GM12891 (cell line): ENCODE measurements at regions not wholly inside any gene's neighbourhood (a gene's known extent, or its start where the extent isn't known, plus 50 kb on each side); places are given as distances from the start of the nearest gene placed in this dataset.

ENCODE experiments used
- DNase-seq: peaks from one replicate; pipeline ENCODE4 v3.0.0; 2011; ENCODE audit warnings: low spot score; ENCODE audit not compliant: insufficient read length
- FAIRE-seq: peaks from 2 replicates; lab custom pipeline; 2011; peaks lifted over from hg19 to GRCh38; lab: Jason Lieb, UNC
- PAX5 ChIP-seq: IDR thresholded peaks from 2 replicates; pipeline ENCODE4 v1.6.1; 2011; ENCODE audit warnings: low read length, moderate library complexity, mild to moderate bottlenecking; ENCODE audit not compliant: insufficient read depth, severe bottlenecking
- POLR2A ChIP-seq: IDR thresholded peaks from 2 replicates; pipeline ENCODE4 v1.6.1; 2011; ENCODE audit warnings: low read depth, low read length, control low read depth
- POLR2AphosphoS5 ChIP-seq: IDR thresholded peaks from 2 replicates; pipeline ENCODE4 v1.6.1; 2011; ENCODE audit warnings: low read depth, low read length, control low read depth
- POU2F2 ChIP-seq: IDR thresholded peaks from 2 replicates; pipeline ENCODE4 v1.6.1; 2011; ENCODE audit warnings: low read depth, mild to moderate bottlenecking, control low read depth, low read length, moderate library complexity
- SPI1 ChIP-seq: IDR thresholded peaks from 2 replicates; pipeline ENCODE4 v1.6.1; 2011; ENCODE audit warnings: low read depth, low read length, control low read depth
- TAF1 ChIP-seq: IDR thresholded peaks from 2 replicates; pipeline ENCODE4 v1.6.1; 2011; ENCODE audit warnings: low read depth, low read length, control low read depth

- DNase-seq (no peak), FAIRE-seq (no peak)
- no peak for TF ChIP-seq SPI1
Observed at GRCh38 chr12:24045816-24046257, 96.4 kb upstream of the SOX5 start.

DNA sequence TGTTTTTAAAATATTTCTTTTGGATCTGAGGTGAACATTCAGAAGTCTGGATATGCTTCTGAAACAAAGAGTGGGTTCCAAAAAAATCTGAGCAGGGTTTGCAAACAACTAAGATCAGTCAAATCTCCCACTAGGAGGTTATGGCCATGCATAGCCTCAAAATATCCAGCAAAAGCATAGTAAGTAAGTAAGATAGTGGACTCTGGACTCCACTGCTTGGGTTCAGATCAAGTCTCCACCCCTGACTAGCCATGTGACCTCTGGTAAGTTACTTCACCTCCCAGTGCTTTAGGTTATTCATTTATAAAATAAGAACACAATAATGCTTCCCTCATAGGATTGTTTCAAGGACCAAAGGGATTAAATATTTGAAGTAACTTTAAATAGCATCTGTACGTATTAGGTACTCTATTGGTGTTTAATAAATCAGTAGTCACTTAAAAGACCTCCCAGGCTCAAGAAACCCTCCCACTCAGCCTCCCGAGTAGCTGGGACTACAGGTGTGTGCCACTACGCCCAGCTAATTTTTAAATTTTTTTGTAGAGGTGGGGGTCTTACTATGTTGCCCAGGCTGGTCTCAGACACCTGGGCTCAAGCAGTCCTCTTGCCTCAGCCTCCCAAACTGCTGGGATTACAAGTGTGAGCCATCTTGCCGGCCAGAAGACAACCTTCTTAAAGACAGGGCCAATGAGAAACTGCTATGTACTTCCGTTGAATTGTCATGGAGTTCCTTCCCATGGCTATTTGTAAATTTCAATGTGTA is 95.7 kb upstream of the SOX5 start:
- DNase-seq (no peak), FAIRE-seq (no peak)
- TF ChIP-seq POLR2AphosphoS5 = no peak
- no peak for TF ChIP-seq POU2F2
- no peak for TF ChIP-seq POLR2A
- no peak for TF ChIP-seq PAX5
- no peak for TF ChIP-seq SPI1
- TF ChIP-seq TAF1 = no peak

- FAIRE-seq (no peak), DNase-seq (no peak)
- TF ChIP-seq TAF1 (no peak), PAX5 (no peak), POLR2A (no peak), SPI1 (no peak), POLR2AphosphoS5 (no peak), POU2F2 (no peak)
Observed at GRCh38 chr12:24042651-24043050, 93.2 kb upstream of the SOX5 start.

DNA sequence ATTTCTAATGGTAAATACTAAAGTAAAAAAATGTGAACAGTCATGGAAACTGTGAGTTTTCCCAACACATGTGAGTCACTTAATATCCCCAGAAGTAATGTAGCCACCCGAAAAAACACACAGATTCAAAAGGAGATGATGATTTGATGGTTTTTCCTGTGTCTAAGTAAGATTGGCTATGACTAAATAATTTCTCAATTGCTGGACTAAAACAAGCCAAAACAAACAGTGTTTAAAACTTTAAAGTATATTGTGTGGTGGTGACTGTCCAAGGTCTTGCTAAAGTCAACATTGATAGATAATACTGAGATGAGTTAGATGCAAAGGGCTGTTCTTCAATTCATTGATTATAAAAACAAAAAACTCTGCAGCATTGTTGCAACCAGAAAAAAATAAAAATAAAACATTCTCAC is 89.6 kb upstream of the SOX5 start:
- TF ChIP-seq POLR2AphosphoS5 (no peak), POU2F2 (no peak), SPI1 (no peak), POLR2A (no peak), PAX5 (no peak)
- FAIRE-seq = no peak
- DNase-seq = no peak

DNA sequence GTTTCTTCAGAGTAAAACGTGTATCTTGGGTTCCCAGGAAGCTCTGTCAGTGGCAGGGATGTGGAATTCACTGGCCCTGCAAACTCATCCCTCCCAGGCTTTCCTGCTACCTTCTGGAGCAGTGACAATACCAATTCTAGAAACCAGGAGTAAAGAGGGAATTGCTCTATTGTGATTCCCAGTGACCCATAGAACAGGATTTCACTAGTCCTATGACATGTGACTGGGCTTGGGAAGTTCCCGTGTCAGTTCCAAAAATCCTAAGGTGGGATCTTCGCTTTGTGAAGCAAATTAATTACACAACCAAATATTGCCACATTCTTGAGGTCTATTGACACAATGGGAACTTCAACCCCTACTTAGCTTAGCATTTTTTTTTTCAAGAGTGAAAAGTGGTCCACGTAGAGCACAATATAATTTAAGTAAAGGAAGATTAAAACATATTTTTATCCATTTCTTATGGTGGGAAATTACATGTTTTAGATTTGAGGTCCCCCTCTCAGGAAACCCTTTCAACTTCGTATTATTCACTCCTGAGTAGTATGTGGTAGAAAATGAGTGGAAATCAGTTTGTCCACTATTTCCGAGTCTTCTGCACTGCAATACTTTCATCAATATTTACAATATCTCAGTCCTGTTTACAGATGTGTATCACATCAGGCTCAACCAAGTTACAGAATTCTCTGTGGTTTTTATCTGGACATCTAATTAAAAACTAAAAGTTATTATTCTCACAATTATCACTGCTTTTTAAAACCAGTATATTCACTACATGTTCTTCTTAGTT is 88.9 kb upstream of the SOX5 start:
- DNase-seq (no peak), FAIRE-seq (no peak)
- TF ChIP-seq PAX5 (no peak), POLR2AphosphoS5 (no peak), SPI1 (no peak), POLR2A (no peak), TAF1 (no peak), POU2F2 (no peak)

DNA sequence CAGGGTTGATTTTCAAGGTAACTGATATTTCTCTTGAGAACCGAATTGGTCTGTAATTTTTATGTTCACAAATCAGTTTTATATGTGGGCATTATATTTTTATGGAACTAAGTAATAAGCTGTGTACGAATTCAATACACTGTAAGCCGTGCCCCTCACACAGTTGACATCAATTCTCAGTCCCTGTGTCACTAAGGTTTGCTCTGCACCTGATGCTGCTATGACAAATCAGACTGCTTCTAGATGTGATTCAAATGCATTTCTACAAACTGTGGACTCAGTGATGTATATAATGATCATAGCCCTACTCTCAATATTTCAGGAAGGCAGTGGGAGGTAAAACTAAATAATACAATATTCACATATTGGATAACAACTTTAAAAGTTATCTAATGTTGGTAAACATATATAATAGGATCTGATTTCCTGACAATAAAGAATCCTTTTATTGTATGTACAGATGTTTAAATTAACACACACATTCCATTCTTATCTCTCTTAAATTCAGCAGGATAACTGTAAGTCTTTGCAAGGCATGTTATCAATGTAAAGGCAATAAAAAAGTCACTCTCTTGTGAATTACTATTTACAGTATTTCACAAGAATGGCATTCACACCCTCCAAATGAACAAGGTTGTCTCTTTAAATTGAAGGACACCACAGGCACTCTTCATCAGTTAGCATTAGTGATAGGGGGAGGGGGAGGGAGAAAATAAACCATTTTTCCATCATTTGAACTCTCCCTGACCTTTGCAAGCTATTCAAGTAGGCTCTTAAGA is 87.2 kb upstream of the SOX5 start:
- TF ChIP-seq POU2F2 = no peak
- TF ChIP-seq POLR2A = no peak
- TF ChIP-seq TAF1 = no peak
- FAIRE-seq (no peak), DNase-seq (no peak)

GRCh38 chr12:24034894-24035293 is 85.4 kb upstream of the SOX5 start:
- DNase-seq (no peak), FAIRE-seq (no peak)
- TF ChIP-seq POLR2AphosphoS5 (no peak), TAF1 (no peak), POLR2A (no peak)

DNA sequence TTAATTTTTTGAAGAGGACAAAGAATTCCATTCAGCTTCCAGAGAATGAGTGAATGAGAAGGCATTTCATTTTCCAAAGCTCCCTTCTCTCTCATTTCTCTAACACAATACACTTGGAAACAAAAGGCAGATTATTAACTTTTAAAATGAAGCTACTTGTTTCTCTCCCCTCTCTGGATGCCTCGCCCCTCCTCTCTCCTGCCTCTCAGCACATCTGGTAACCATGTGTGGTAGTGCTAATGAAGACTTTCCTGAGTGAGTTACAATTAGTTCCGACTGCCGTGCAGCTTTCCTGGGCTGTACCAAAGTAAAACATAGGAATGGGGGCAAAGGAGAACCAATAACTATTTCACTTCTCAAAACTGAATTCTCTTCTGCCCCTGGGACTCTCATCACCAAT is 84.7 kb upstream of the SOX5 start:
- DNase-seq = no peak
- no peak for TF ChIP-seq POLR2AphosphoS5
- no peak for TF ChIP-seq POLR2A
- no peak for TF ChIP-seq SPI1
- no peak for TF ChIP-seq TAF1
- TF ChIP-seq PAX5 = no peak
- TF ChIP-seq POU2F2 = no peak
- no peak for FAIRE-seq

GRCh38 chr12:24027352-24027751 is 77.9 kb upstream of the SOX5 start:
- FAIRE-seq = no peak

GRCh38 chr12:24025153-24025798 is 75.8 kb upstream of the SOX5 start:
- FAIRE-seq (no peak), DNase-seq (no peak)

More at GRCh38 chr12:24027352-24027751, 77.9 kb upstream of the SOX5 start:
- no peak for DNase-seq
- TF ChIP-seq TAF1 (no peak), POU2F2 (no peak), POLR2AphosphoS5 (no peak), PAX5 (no peak), SPI1 (no peak), POLR2A (no peak)

More at GRCh38 chr12:24025153-24025798, 75.8 kb upstream of the SOX5 start:
- TF ChIP-seq POLR2AphosphoS5 (no peak), PAX5 (no peak), TAF1 (no peak), POLR2A (no peak), POU2F2 (no peak), SPI1 (no peak)
